Astrocyte (in vitro differentiated cells and primary cell): ENCODE measurements at regions not wholly inside any gene's neighbourhood (a gene's known extent, or its start where the extent isn't known, plus 50 kb on each side); places are given as distances from the start of the nearest gene placed in this dataset.
A peak's percentile ranks its signal among the peaks of the same experiment; 100 is the strongest.

Source experiments
- DNase-seq: peaks from one replicate; pipeline ENCODE4 v3.0.0-alpha.2; 2010; ENCODE audit warnings: low read depth
- FAIRE-seq: peaks from 2 replicates; lab custom pipeline; 2011; peaks lifted over from hg19 to GRCh38; lab: Jason Lieb, UNC
- H2AFZ ChIP-seq: 2 replicates; pipeline ENCODE4 v1.6.0; 2012; ENCODE audit warnings: low read depth, low read length, inconsistent platforms
- H3K27ac ChIP-seq: 2 replicates; pipeline ENCODE4 v1.5.1; 2011; ENCODE audit warnings: low read depth, low read length, inconsistent platforms
- H3K27me3 ChIP-seq: 2 replicates; pipeline ENCODE4 v1.6.0; 2011; ENCODE audit warnings: low read length, inconsistent platforms; ENCODE audit not compliant: insufficient read depth
- H3K36me3 ChIP-seq: 2 replicates; pipeline ENCODE4 v1.5.1; 2011; ENCODE audit warnings: low read length, inconsistent platforms; ENCODE audit not compliant: insufficient read depth
- H3K4me1 ChIP-seq: 2 replicates; pipeline ENCODE4 v1.5.1; 2011; ENCODE audit warnings: low read length, inconsistent platforms; ENCODE audit not compliant: insufficient read depth
- H3K4me2 ChIP-seq: 2 replicates; pipeline ENCODE4 v1.6.0; 2012; ENCODE audit warnings: low read length, inconsistent platforms
- H3K4me3 ChIP-seq: 2 replicates; pipeline ENCODE4 v1.5.1; 2011; ENCODE audit warnings: low read depth, mild to moderate bottlenecking, low read length, inconsistent platforms; ENCODE audit not compliant: insufficient read depth
- H3K79me2 ChIP-seq: 2 replicates; pipeline ENCODE4 v1.6.0; 2012; ENCODE audit warnings: mild to moderate bottlenecking, low read length, inconsistent platforms; ENCODE audit not compliant: insufficient read depth
- H3K9ac ChIP-seq: 2 replicates; pipeline ENCODE4 v1.6.0; 2012; ENCODE audit warnings: mild to moderate bottlenecking, low read length, inconsistent platforms
- H3K9me3 ChIP-seq: 2 replicates; pipeline ENCODE4 v1.5.1; 2012; ENCODE audit warnings: low read depth, mild to moderate bottlenecking, low read length, inconsistent platforms; ENCODE audit not compliant: insufficient read depth
- H4K20me1 ChIP-seq: 2 replicates; pipeline ENCODE4 v1.6.0; 2012; ENCODE audit warnings: low read length, inconsistent platforms; ENCODE audit not compliant: insufficient read depth
- H3K27ac Mint-ChIP-seq: one replicate; pipeline ENCODE4 v1.8.0; 2021; ENCODE audit warnings: mild to moderate bottlenecking, mixed read lengths; ENCODE audit not compliant: unreplicated experiment
- H3K27me3 Mint-ChIP-seq: one replicate; pipeline ENCODE4 v1.8.0; 2021; ENCODE audit warnings: low read depth, mixed read lengths; ENCODE audit not compliant: unreplicated experiment
- H3K36me3 Mint-ChIP-seq: one replicate; pipeline ENCODE4 v1.8.0; 2021; ENCODE audit warnings: low read depth, mixed read lengths; ENCODE audit not compliant: unreplicated experiment
- H3K4me1 Mint-ChIP-seq: one replicate; pipeline ENCODE4 v1.8.0; 2021; ENCODE audit warnings: low read depth, mixed read lengths; ENCODE audit not compliant: unreplicated experiment
- H3K4me3 Mint-ChIP-seq: one replicate; pipeline ENCODE4 v1.8.0; 2021; ENCODE audit warnings: mild to moderate bottlenecking, moderate library complexity, mixed read lengths; ENCODE audit not compliant: unreplicated experiment
- H3K9me3 Mint-ChIP-seq: one replicate; pipeline ENCODE4 v1.8.0; 2021; ENCODE audit warnings: mild to moderate bottlenecking, mixed read lengths; ENCODE audit not compliant: unreplicated experiment
- EZH2 ChIP-seq: IDR thresholded peaks from 2 replicates; pipeline ENCODE4 v1.6.1; 2012; ENCODE audit warnings: mild to moderate bottlenecking, low read length, inconsistent platforms; ENCODE audit not compliant: insufficient read depth
- TF ChIP-seq, protein P1 (sequence below): IDR thresholded peaks from 2 replicates; pipeline ENCODE4 v1.5.1; 2011; ENCODE audit warnings: low read depth, mild to moderate bottlenecking, inconsistent platforms, low read length, moderate library complexity; ENCODE audit not compliant: insufficient read depth

DNA sequence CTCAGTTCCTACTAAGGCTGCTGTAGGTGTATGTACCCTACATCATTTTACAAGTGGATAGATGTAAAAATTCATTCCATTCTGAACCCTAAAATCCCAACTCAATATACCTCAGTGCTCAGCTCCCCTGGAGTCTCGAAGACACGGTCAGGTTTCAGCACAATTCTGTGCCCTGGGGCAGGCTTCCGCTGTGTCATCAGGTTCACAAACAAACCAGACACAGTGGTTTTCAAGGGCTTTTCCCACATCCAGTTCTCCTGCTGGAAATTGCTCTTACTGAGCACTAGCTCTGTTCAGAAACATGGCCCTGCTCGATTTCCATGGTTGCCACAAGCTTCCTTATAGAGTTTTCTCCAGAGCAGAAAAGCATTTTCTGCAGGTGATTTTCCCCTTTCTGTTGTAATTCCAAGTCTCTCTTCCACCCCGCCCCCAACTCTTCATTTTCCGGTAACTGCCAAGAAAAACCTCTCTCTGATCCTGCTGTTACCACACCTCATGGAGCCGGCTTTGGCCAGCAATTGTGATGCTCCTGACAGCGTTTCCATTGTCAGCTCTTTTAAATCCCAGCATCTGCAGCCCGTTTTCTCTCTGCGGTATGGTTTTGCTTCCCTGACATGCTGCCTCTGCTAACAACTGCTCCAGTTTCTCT lies 483.0 kb upstream of the CCDC196 start:
- H3K4me1 Mint-ChIP-seq = peaks cover 3% of the 10 kb centered on the region
- peaks cover 21% of the 10 kb centered on the region for H3K9me3 Mint-ChIP-seq
- TF ChIP-seq, protein P1, sequence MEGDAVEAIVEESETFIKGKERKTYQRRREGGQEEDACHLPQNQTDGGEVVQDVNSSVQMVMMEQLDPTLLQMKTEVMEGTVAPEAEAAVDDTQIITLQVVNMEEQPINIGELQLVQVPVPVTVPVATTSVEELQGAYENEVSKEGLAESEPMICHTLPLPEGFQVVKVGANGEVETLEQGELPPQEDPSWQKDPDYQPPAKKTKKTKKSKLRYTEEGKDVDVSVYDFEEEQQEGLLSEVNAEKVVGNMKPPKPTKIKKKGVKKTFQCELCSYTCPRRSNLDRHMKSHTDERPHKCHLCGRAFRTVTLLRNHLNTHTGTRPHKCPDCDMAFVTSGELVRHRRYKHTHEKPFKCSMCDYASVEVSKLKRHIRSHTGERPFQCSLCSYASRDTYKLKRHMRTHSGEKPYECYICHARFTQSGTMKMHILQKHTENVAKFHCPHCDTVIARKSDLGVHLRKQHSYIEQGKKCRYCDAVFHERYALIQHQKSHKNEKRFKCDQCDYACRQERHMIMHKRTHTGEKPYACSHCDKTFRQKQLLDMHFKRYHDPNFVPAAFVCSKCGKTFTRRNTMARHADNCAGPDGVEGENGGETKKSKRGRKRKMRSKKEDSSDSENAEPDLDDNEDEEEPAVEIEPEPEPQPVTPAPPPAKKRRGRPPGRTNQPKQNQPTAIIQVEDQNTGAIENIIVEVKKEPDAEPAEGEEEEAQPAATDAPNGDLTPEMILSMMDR = no peak
- no peak for TF ChIP-seq EZH2

DNA sequence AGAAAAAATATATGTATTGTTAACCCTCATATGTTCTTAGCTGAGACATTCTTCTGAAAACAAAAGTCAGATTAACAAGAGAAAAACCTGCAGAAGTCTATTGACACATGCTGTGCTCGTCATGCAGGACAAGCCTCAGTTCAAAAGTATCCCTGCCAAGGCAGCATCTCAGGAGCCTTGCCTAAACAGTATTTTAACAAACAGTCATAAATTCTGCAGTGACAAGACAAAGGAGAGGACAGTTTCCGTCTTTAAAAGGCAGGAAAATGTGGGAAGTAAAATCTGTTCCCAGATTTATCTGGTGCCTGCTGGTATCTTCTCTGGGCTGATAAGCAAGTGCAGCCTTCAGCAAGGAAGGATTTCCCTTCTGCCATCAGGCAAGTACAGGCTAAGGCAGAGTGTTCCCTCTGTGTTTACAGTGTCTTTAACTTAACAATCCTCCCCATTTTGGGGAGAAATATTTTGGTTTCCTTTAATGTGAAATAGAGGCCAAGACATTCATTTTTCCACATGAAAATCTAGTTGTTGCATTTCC lies 480.2 kb upstream of the CCDC196 start:
- no peak overlapping the region for H3K4me2 ChIP-seq
- H3K9ac ChIP-seq = no peak overlapping the region
- no peaks in the 10 kb centered on the region for H3K36me3 ChIP-seq
- no peak for TF ChIP-seq EZH2
- TF ChIP-seq, protein P1 = no peak
- no peaks in the 10 kb centered on the region for H3K79me2 ChIP-seq
- H4K20me1 ChIP-seq = no peaks in the 10 kb centered on the region
- Mint-ChIP-seq H3K4me3 (no peak overlapping the region), H3K9me3 (peaks cover 4% of the 10 kb centered on the region), H3K27me3 (no peaks in the 10 kb centered on the region), H3K27ac (no peak overlapping the region), H3K36me3 (no peaks in the 10 kb centered on the region), H3K4me1 (peaks cover 16% of the 10 kb centered on the region)
- FAIRE-seq = no peak
- no peaks in the 10 kb centered on the region for H3K4me1 ChIP-seq
- no peaks in the 10 kb centered on the region for H3K9me3 ChIP-seq
- H2AFZ ChIP-seq = no peak overlapping the region
- H3K27me3 ChIP-seq = no peaks in the 10 kb centered on the region
- H3K27ac ChIP-seq = no peak overlapping the region
- no peak for DNase-seq
- no peak overlapping the region for H3K4me3 ChIP-seq

More for the DNA sequence above, 483.0 kb upstream of the CCDC196 start:
- Histone ChIP-seq H2AFZ (no peak overlapping the region), H3K79me2 (no peaks in the 10 kb centered on the region), H3K4me3 (no peak overlapping the region), H3K27me3 (no peaks in the 10 kb centered on the region), H3K27ac (no peak overlapping the region), H3K9ac (no peak overlapping the region), H3K4me2 (no peak overlapping the region), H4K20me1 (no peaks in the 10 kb centered on the region), H3K9me3 (no peaks in the 10 kb centered on the region), H3K4me1 (no peaks in the 10 kb centered on the region), H3K36me3 (no peaks in the 10 kb centered on the region)
- no peak overlapping the region for H3K4me3 Mint-ChIP-seq
- no peaks in the 10 kb centered on the region for H3K27me3 Mint-ChIP-seq
- no peak for DNase-seq
- no peaks in the 10 kb centered on the region for H3K36me3 Mint-ChIP-seq
- H3K27ac Mint-ChIP-seq = no peak overlapping the region
- FAIRE-seq = no peak

DNA sequence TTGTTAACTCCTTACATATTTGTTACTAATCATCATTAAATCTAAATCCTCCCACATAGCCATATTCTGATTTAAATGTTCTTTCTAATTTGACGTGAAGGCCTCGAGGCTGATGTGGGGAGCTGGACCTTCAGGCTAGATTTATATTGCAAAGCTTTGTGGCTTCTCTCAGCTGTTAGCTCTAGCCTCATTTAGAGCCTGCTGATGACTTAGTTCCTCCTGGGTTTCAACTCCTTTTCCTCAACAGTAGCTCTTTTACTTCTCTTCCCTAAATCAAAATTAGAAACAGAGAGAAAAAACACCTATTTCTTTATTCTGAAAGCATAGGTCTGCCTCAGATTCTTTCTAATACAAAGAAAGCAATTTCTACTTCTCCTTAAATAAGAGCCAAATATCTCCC lies 477.5 kb upstream of the CCDC196 start:
- FAIRE-seq (no peak), DNase-seq (no peak)
- Mint-ChIP-seq H3K27ac (peak overlapping the region; percentile 69), H3K4me1 (peaks cover 14% of the 10 kb centered on the region), H3K9me3 (peaks cover 2% of the 10 kb centered on the region), H3K4me3 (peak overlapping the region; percentile 6), H3K36me3 (no peaks in the 10 kb centered on the region), H3K27me3 (no peaks in the 10 kb centered on the region)
- Histone ChIP-seq H2AFZ (no peak overlapping the region), H3K79me2 (no peaks in the 10 kb centered on the region), H3K4me3 (no peak overlapping the region), H3K4me1 (no peaks in the 10 kb centered on the region), H3K9me3 (no peaks in the 10 kb centered on the region), H4K20me1 (no peaks in the 10 kb centered on the region), H3K9ac (no peak overlapping the region), H3K36me3 (no peaks in the 10 kb centered on the region), H3K4me2 (no peak overlapping the region), H3K27ac (no peak overlapping the region), H3K27me3 (no peaks in the 10 kb centered on the region)
- TF ChIP-seq EZH2 = no peak
- TF ChIP-seq, protein P1 = no peak
